ENCODE measurements at regions not wholly inside any gene's neighbourhood (a gene's known extent, or its start where the extent isn't known, plus 50 kb on each side); places are given as distances from the start of the nearest gene placed in this dataset.

GRCh38 chr1:83087851-83088250 lies 911.1 kb downstream of the TTLL7 start:
- DNase-seq (ENCODE audit: low spot score) = no peak
- no peaks in the 10 kb centered on the region for H3K36me3 ChIP-seq
- H3K27ac ChIP-seq = no peak overlapping the region
- H3K4me1 ChIP-seq (ENCODE audit: control insufficient read depth in 1 of 2, low read depth in 2 of 2) = no peaks in the 10 kb centered on the region
- H3K9me3 ChIP-seq = no peaks in the 10 kb centered on the region
- no peak overlapping the region for H3K4me3 ChIP-seq
- no peak for ATAC-seq (ENCODE audit: insufficient number of reproducible peaks, low FRiP score, low read depth)
- H3K27me3 ChIP-seq (replicated peaks; ENCODE audit: insufficient read depth) = no peaks in the 10 kb centered on the region
- no peak for TF ChIP-seq CTCF (IDR thresholded peaks at IDR 0.05)

- ATAC-seq (ENCODE audit: insufficient number of reproducible peaks, low FRiP score, low read depth) (no peak), DNase-seq (ENCODE audit: low spot score) (no peak)
- no peaks in the 10 kb centered on the region for H3K4me1 ChIP-seq (ENCODE audit: control insufficient read depth in 1 of 2, low read depth in 2 of 2)
- no peaks in the 10 kb centered on the region for H3K27me3 ChIP-seq (replicated peaks; ENCODE audit: insufficient read depth)
- H3K9me3 ChIP-seq = no peaks in the 10 kb centered on the region
- TF ChIP-seq CTCF (IDR thresholded peaks at IDR 0.05) = no peak
- H3K27ac ChIP-seq = no peak overlapping the region
- no peaks in the 10 kb centered on the region for H3K36me3 ChIP-seq
- H3K4me3 ChIP-seq = no peak overlapping the region
Measured at GRCh38 chr1:83086986-83087512, 911.9 kb downstream of the TTLL7 start.

- no peak for ATAC-seq (ENCODE audit: insufficient number of reproducible peaks, low FRiP score, low read depth)
Measured at GRCh38 chr1:83086346-83086745, 912.6 kb downstream of the TTLL7 start.

GRCh38 chr1:83083589-83084224 lies 915.2 kb downstream of the TTLL7 start:
- Histone ChIP-seq H3K27ac (no peak overlapping the region), H3K36me3 (no peaks in the 10 kb centered on the region), H3K9me3 (no peaks in the 10 kb centered on the region), H3K4me3 (no peak overlapping the region), H3K4me1 (ENCODE audit: control insufficient read depth in 1 of 2, low read depth in 2 of 2) (no peaks in the 10 kb centered on the region), H3K27me3 (replicated peaks; ENCODE audit: insufficient read depth) (no peaks in the 10 kb centered on the region)
- DNase-seq (ENCODE audit: low spot score) = no peak
- ATAC-seq (ENCODE audit: insufficient number of reproducible peaks, low FRiP score, low read depth) = no peak
- TF ChIP-seq CTCF (IDR thresholded peaks at IDR 0.05) = no peak

More at GRCh38 chr1:83086346-83086745, 912.6 kb downstream of the TTLL7 start:
- H3K27ac ChIP-seq = no peak overlapping the region
- no peak for DNase-seq (ENCODE audit: low spot score)
- no peaks in the 10 kb centered on the region for H3K4me1 ChIP-seq (ENCODE audit: control insufficient read depth in 1 of 2, low read depth in 2 of 2)
- no peaks in the 10 kb centered on the region for H3K27me3 ChIP-seq (replicated peaks; ENCODE audit: insufficient read depth)
- H3K9me3 ChIP-seq = no peaks in the 10 kb centered on the region
- TF ChIP-seq CTCF (IDR thresholded peaks at IDR 0.05) = no peak
- H3K36me3 ChIP-seq = no peaks in the 10 kb centered on the region
- H3K4me3 ChIP-seq = no peak overlapping the region

GRCh38 chr1:83077411-83077810 lies 921.5 kb downstream of the TTLL7 start:
- no peaks in the 10 kb centered on the region for H3K4me1 ChIP-seq (ENCODE audit: control insufficient read depth in 1 of 2, low read depth in 2 of 2)
- ATAC-seq (ENCODE audit: insufficient number of reproducible peaks, low FRiP score, low read depth) (no peak), DNase-seq (ENCODE audit: low spot score) (no peak)
- TF ChIP-seq CTCF (IDR thresholded peaks at IDR 0.05) = no peak
- H3K27ac ChIP-seq = no peak overlapping the region
- no peaks in the 10 kb centered on the region for H3K9me3 ChIP-seq
- H3K27me3 ChIP-seq (replicated peaks; ENCODE audit: insufficient read depth) = no peaks in the 10 kb centered on the region
- no peak overlapping the region for H3K4me3 ChIP-seq
- H3K36me3 ChIP-seq = no peaks in the 10 kb centered on the region

Data from thoracic aorta (tissue), 2 donors.